A549 (cell line): ENCODE measurements at regions not wholly inside any gene's neighbourhood (a gene's known extent, or its start where the extent isn't known, plus 50 kb on each side); places are given as distances from the start of the nearest gene placed in this dataset.
"Not testable (repeated sequence)": the region's sequence is repeated elsewhere in the genome, so short reads cannot be mapped to it uniquely, and the experiment has no call there.

Source experiments
- ATAC-seq, 2 experiments: fragments of 200-7000 bp in 1 of 2; fragments of >200 bp in 1 of 2; cut with Nextera tagmentation in 1 of 2; cut with Tn5 transposase in 1 of 2; 3 replicates each; pipeline versions ENCODE4 v1.8.0 to v1.9.1; 2018 to 2020; ENCODE audit warnings: mild to moderate bottlenecking in 1 of 2, moderate library complexity in 1 of 2
- CTCF ChIA-PET: fragments of 300-600 bp; sonication (Branson Sonifier 250); formaldehyde crosslinking; extraction: SDS; loops from one replicate; lab custom pipeline; 2021; ENCODE audit warnings: antibody characterized with exemption, inconsistent platforms; lab: Yijun Ruan, JAX
- POLR2A ChIA-PET: fragments of 350-600 bp; formaldehyde crosslinking; extraction: SDS; loops from one replicate; lab custom pipeline; 2021; ENCODE audit warnings: antibody characterized with exemption, inconsistent platforms; lab: Yijun Ruan, JAX
- DNase-seq, 2 experiments: peaks; one replicate each; pipeline versions ENCODE4 v3.0.0 to v3.0.0-alpha.2; 2011 to 2016; ENCODE audit warnings: low read depth in 1 of 2, low spot score in 1 of 2
- FAIRE-seq: peaks from 2 replicates; lab custom pipeline; 2011; peaks lifted over from hg19 to GRCh38; lab: Jason Lieb, UNC
- H3K27ac ChIP-seq, 2 experiments: fragments of >200 bp; sonication (Bioruptor Twin); formaldehyde crosslinking; 3 replicates each; pipeline ENCODE4 v1.5.1; 2016 to 2017
- H3K4me1 ChIP-seq: fragments of >200 bp; sonication (Bioruptor Twin); formaldehyde crosslinking; 3 replicates; pipeline ENCODE4 v1.6.1; 2016
- H3K4me2 ChIP-seq: fragments of >200 bp; sonication (Bioruptor Twin); formaldehyde crosslinking; 3 replicates; pipeline ENCODE4 v1.6.1; 2016
- H3K4me3 ChIP-seq: fragments of >200 bp; sonication (Bioruptor Twin); formaldehyde crosslinking; 3 replicates; pipeline ENCODE4 v1.5.1; 2016
- H3K9me3 ChIP-seq: fragments of >200 bp; sonication (Bioruptor Twin); formaldehyde crosslinking; 3 replicates; pipeline ENCODE4 v1.6.1; 2016
- CHD4 ChIP-seq: fragments of 200-600 bp; sonication (generic); IDR thresholded peaks from 2 replicates; pipeline ENCODE4 v1.6.1; 2016; ENCODE audit warnings: antibody characterized with exemption, mild to moderate bottlenecking, borderline replicate concordance
- CTCF ChIP-seq: fragments of >200 bp; sonication (Bioruptor Twin); formaldehyde crosslinking; IDR thresholded peaks from 3 replicates; pipeline ENCODE4 v1.5.1; 2016
- EHF ChIP-seq: fragments of 250-450 bp; sonication (Bioruptor Pico); IDR thresholded peaks from 2 replicates; pipeline ENCODE4 v1.5.0; 2020; ENCODE audit warnings: mild to moderate bottlenecking
- ELK1 ChIP-seq: fragments of 150-350 bp; IDR thresholded peaks from 2 replicates; pipeline ENCODE4 v1.6.1; 2014; ENCODE audit warnings: low read depth, mild to moderate bottlenecking, low read length
- FOSB ChIP-seq: fragments of 250-450 bp; sonication (Bioruptor Pico); IDR thresholded peaks from 2 replicates; pipeline ENCODE4 v1.5.0; 2020; ENCODE audit warnings: mild to moderate bottlenecking, moderate library complexity
- HOXB13 ChIP-seq: fragments of 250-450 bp; sonication (Bioruptor Pico); IDR thresholded peaks from 2 replicates; pipeline ENCODE4 v1.5.0; 2020; ENCODE audit warnings: low read depth, mild to moderate bottlenecking, moderate library complexity
- HOXB5 ChIP-seq: fragments of 250-450 bp; sonication (Bioruptor Pico); IDR thresholded peaks from 2 replicates; pipeline ENCODE4 v1.5.0; 2020; ENCODE audit warnings: mild to moderate bottlenecking, moderate library complexity
- JUN ChIP-seq, 2 experiments: fragments of >200 bp; sonication (Bioruptor Twin); formaldehyde crosslinking; IDR thresholded peaks; 2 replicates in 1 of 2; 3 replicates in 1 of 2; pipeline ENCODE4 v1.6.1; 2016 to 2017
- JUNB ChIP-seq: fragments of >200 bp; sonication (Bioruptor Twin); formaldehyde crosslinking; IDR thresholded peaks from 2 replicates; pipeline ENCODE4 v1.6.1; 2016
- KDM1A ChIP-seq: fragments of 200-600 bp; sonication (generic); IDR thresholded peaks from 2 replicates; pipeline ENCODE4 v1.6.1; 2016; ENCODE audit warnings: low read depth, mild to moderate bottlenecking
- MAZ ChIP-seq: fragments of 150-350 bp; IDR thresholded peaks from 2 replicates; pipeline ENCODE4 v1.6.1; 2014; ENCODE audit warnings: antibody characterized with exemption, low read depth, low read length, borderline replicate concordance
- NPAS2 ChIP-seq: fragments of 250-450 bp; sonication (Bioruptor Pico); IDR thresholded peaks from 2 replicates; pipeline ENCODE4 v1.8.0; 2022; ENCODE audit warnings: mild to moderate bottlenecking, moderate library complexity, borderline replicate concordance
- PBX3 ChIP-seq: IDR thresholded peaks from 2 replicates; pipeline ENCODE4 v1.6.1; 2012
- RCOR1 ChIP-seq: fragments of 150-350 bp; IDR thresholded peaks from 2 replicates; pipeline ENCODE4 v1.6.1; 2014; ENCODE audit warnings: antibody characterized with exemption, low read length, low read depth
- RFX5 ChIP-seq: fragments of 450-650 bp; IDR thresholded peaks from 2 replicates; pipeline ENCODE4 v1.7.1; 2014; ENCODE audit warnings: antibody characterized with exemption, mild to moderate bottlenecking, moderate library complexity
- USF2 ChIP-seq: fragments of 450-650 bp; IDR thresholded peaks from 2 replicates; pipeline ENCODE4 v1.6.1; 2014; ENCODE audit warnings: antibody characterized with exemption
- ZSCAN20 ChIP-seq: fragments of 250-450 bp; sonication (Bioruptor Pico); IDR thresholded peaks from 2 replicates; pipeline ENCODE4 v1.8.0; 2022; ENCODE audit warnings: mild to moderate bottlenecking, moderate library complexity
- WGBS: methylation state at CpG from one replicate; pipeline ENCODE4 v1.1.6; 2017; ENCODE audit errors: missing lambda C conversion rate; 5-methylcytosine and 5-hydroxymethylcytosine counted together

GRCh38 chr17:5770441-5771270 lies 186.3 kb upstream of the NLRP1 start:
- no peak; a peak in 2 of 6 replicates for ATAC-seq
- ChIA-PET POLR2A (no interaction called here), CTCF (no interaction called here)
- Histone ChIP-seq H3K4me1 (no peaks in the 10 kb centered on the region), H3K4me3 (no peak overlapping the region), H3K27ac (no peak overlapping the region), H3K9me3 (no peaks in the 10 kb centered on the region), H3K4me2 (no peak overlapping the region)
- TF ChIP-seq MAZ = no peak
- WGBS = 32% methylated on average over 17 of the region's 17 CpGs
- DNase-seq = no peak
- no peak for FAIRE-seq

- DNase-seq, H3K9me3 ChIP-seq, H3K4me2 ChIP-seq, CTCF ChIA-PET, H3K27ac ChIP-seq, ATAC-seq, FAIRE-seq, POLR2A ChIA-PET, H3K4me1 ChIP-seq, H3K4me3 ChIP-seq: not testable (repeated sequence)
- WGBS = 66% methylated on average over 17 of the region's 36 CpGs
Measured at GRCh38 chr17:5771271-5771577, 186.9 kb upstream of the NLRP1 start.

- H3K4me1 ChIP-seq, H3K4me2 ChIP-seq, DNase-seq, H3K4me3 ChIP-seq, POLR2A ChIA-PET, ATAC-seq, FAIRE-seq, H3K9me3 ChIP-seq, H3K27ac ChIP-seq, CTCF ChIA-PET: not testable (repeated sequence)
- WGBS = 57% methylated on average over 11 of the region's 11 CpGs
Measured at GRCh38 chr17:5772017-5772416, 187.7 kb upstream of the NLRP1 start.

GRCh38 chr17:5772720-5773119 lies 188.4 kb upstream of the NLRP1 start:
- Histone ChIP-seq H3K4me3 (no peak overlapping the region), H3K4me2 (no peak overlapping the region), H3K9me3 (no peaks in the 10 kb centered on the region), H3K4me1 (no peaks in the 10 kb centered on the region), H3K27ac (no peak overlapping the region)
- no peak for DNase-seq
- 52% methylated on average over 13 of the region's 13 CpGs for WGBS
- CTCF ChIA-PET = interaction anchor here (1.7 kb wide), 1 partner anchor 9 kb away, joined by 3 read pairs; no protein-coding TSS in a partner anchor
- POLR2A ChIA-PET = no interaction called here
- no peak for ATAC-seq
- FAIRE-seq = no peak
- TF ChIP-seq JUNB (no peak), USF2 (no peak), ELK1 (no peak), ZSCAN20 (CRISPR knock-in tag) (no peak), PBX3 (no peak), CHD4 (no peak), RCOR1 (no peak), HOXB5 (no peak), NPAS2 (CRISPR knock-in tag) (no peak), RFX5 (no peak), HOXB13 (CRISPR knock-in tag) (no peak), FOSB (CRISPR knock-in tag) (no peak), EHF (CRISPR knock-in tag) (no peak), CTCF (no peak), KDM1A (no peak), JUN (IDR thresholded peaks at IDR 0.05) (no peak)
